Fibroblast of the aortic adventitia (primary cell): ENCODE measurements at regions not wholly inside any gene's neighbourhood (a gene's known extent, or its start where the extent isn't known, plus 50 kb on each side); places are given as distances from the start of the nearest gene placed in this dataset.
"Not testable (repeated sequence)": the region's sequence is repeated elsewhere in the genome, so short reads cannot be mapped to it uniquely, and the experiment has no call there.

Experiments
- DNase-seq: peaks from one replicate; pipeline ENCODE4 v3.0.0-alpha.2; 2010; ENCODE audit warnings: low read depth
- H3K4me3 ChIP-seq: 2 replicates; pipeline ENCODE4 v1.5.1; 2011; ENCODE audit warnings: low read depth, mild to moderate bottlenecking, control low read depth, low read length, moderate library complexity
- CTCF ChIP-seq: IDR thresholded peaks from 2 replicates; pipeline ENCODE4 v1.5.1; 2011; ENCODE audit warnings: mild to moderate bottlenecking, low read length, control low read depth, inconsistent platforms; ENCODE audit not compliant: insufficient read depth

- no peak overlapping the region for H3K4me3 ChIP-seq
- TF ChIP-seq CTCF = no peak
- no peak for DNase-seq
Observed at GRCh38 chr9:90504486-90504885, 138.1 kb downstream of the DIRAS2 start.

DNA sequence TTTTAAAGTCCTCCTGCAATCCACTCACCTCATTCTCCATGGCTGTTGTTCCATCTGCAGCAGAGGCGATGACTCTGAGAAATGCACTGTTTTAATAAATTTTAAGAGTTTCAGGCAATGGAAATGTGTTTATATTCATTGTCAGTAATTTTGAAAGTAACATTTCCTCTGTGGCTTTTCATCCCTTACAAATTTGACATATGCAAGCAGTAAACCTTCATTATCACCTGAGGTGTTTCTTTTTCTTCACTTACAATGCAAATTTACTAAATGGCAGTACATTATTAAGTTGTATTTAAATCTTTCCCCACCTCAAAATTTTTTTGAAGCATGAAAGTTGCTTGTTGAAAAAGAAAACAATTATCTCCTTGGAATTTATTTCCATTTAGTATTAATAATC is 136.9 kb downstream of the DIRAS2 start:
- no peak for DNase-seq
- no peak overlapping the region for H3K4me3 ChIP-seq
- TF ChIP-seq CTCF = no peak

DNA sequence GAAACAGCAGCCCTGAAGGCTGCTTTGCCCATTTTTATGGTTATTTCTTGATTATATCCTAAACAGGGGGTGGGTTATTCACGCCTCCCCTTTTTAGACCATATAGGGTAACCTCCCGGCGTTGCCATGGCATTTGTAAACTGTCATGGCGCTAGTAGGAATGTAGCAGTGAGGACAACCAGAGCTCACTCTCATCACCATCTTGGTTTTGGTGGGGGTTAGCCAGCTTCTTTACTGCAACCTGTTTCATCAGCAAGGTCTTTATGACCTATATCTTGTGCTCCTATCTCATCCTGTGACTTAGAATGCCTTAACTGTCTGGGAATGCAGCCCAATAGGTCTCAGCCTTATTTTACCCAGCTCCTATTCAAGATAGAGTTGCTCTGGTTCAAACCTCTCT is 136.2 kb downstream of the DIRAS2 start:
- DNase-seq, H3K4me3 ChIP-seq: not testable (repeated sequence)

DNA sequence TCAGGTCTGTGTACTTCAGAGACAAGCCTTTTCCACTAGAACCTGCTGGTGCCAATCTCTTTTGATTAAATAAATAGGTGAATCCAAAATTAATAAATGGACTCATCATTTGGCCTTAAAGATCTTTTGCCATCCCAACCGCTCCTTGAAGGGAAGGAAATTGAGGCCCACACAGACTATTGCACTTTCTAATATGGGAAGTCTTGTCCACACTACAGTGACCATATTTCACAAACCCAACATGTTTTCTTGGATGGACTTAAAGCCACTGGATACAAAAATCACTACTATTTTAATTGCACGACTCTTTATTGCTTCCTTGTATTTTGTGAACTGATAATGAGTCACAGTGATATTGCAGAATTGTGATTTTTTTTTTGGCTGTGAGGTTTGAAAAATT is 135.0 kb downstream of the DIRAS2 start:
- no peak for DNase-seq
- H3K4me3 ChIP-seq = no peak overlapping the region
- no peak for TF ChIP-seq CTCF

- H3K4me3 ChIP-seq = no peak overlapping the region
- no peak for DNase-seq
- no peak for TF ChIP-seq CTCF
Observed at GRCh38 chr9:90508940-90509339, 133.7 kb downstream of the DIRAS2 start.

DNA sequence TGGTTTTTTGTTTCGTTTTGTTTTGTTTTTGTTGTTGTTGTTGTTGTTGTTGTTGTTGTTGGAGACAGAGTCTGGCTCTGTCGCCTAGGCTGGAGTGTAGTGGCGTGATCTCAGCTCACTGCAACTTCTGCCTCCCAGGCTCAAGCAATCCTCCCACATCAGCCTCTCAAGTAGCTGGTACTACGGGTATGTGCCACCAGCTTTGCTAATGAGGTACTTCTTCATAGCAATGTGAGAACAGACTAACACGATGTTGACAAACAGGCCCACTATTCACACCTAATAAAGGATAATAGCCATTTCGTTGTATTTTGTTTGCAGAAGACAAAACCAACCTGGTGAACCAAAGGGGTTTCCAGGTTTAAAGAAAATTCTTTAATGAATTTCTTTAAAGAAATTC is 130.9 kb downstream of the DIRAS2 start:
- no peak overlapping the region for H3K4me3 ChIP-seq
- TF ChIP-seq CTCF = no peak
- no peak for DNase-seq

DNA sequence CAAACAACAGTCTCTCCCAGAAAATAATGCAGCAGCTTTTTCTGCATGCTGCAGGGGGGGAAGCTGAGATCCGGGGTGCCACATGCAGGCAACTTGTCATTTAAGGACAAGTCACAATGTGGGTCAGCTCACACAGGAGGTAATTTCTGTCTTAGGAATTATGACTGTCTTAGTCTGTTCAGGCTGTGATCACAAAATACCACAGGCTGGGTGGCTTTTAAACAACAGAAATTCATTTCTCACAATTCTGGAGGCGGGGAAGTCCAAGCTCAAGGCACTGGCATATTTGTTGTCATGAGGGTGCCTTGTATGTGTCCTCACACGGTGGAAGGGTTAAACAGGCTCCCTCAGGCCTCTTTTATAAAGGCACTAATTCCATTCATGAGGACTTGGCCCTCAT is 127.7 kb downstream of the DIRAS2 start:
- no peak for TF ChIP-seq CTCF
- no peak overlapping the region for H3K4me3 ChIP-seq
- no peak for DNase-seq
